ENCODE measurements at regions not wholly inside any gene's neighbourhood (a gene's known extent, or its start where the extent isn't known, plus 50 kb on each side); places are given as distances from the start of the nearest gene placed in this dataset.

- TF ChIP-seq ZBTB7A (IDR thresholded peaks at IDR 0.05; ENCODE audit: borderline replicate concordance, control insufficient read depth, low read depth, low read length): no peak
- TF ChIP-seq MAZ (CRISPR knock-in tag; conservative IDR thresholded peaks at IDR 0.05 in 1 of 2, IDR thresholded peaks at IDR 0.05 in 1 of 2): no peak
Observed at GRCh38 chr4:24164054-24164693, 274.3 kb upstream of the PPARGC1A start.
